ENCODE measurements at regions not wholly inside any gene's neighbourhood (a gene's known extent, or its start where the extent isn't known, plus 50 kb on each side); places are given as distances from the start of the nearest gene placed in this dataset.

DNA sequence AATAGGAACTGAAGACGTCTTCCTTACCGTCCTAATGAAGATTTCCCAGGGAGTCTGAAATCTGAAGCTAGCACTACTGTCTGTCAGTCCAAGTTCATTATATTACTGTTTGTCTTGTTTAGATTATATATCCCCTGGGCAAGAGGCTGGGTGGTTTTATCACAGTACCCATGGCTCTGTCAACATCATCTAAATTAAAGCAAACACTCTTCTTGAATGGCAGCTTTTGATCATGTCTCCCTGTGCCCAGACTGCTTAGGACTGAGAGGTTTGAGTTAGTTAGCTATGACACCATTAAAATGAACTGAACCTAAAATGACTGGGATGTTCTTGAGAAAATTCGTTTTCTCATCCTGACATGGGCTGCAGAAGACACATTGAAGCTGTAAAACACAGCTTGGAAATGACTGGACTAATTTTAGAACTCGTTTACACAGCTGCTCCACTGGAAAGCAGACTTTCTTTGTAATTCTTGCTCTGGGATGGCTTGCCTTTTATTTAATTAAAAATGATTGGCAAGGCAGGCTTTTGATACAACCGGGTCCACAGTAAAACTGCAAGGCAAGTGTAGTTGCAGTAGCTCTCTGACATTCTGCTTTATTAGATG, 243.5 kb downstream of the MFSD1 start:
- no peak for TF ChIP-seq POLR2A (IDR thresholded peaks at IDR 0.05; ENCODE audit: low read length)
- TF ChIP-seq GATA1 (IDR thresholded peaks at IDR 0.05; ENCODE audit: low read depth, low read length), result no peak

Measured in erythroblast (primary cell).